H9 (cell line): ENCODE measurements at regions not wholly inside any gene's neighbourhood (a gene's known extent, or its start where the extent isn't known, plus 50 kb on each side); places are given as distances from the start of the nearest gene placed in this dataset.

Source experiments
- DNase-seq: peaks from one replicate; pipeline ENCODE4 v3.0.0-alpha.2; 2017
- H2AFZ ChIP-seq: one replicate; pipeline ENCODE4 v1.6.1; 2013; ENCODE audit warnings: mild to moderate bottlenecking, low read length, control low read depth, moderate library complexity
- H2AK5ac ChIP-seq: 2 replicates; pipeline ENCODE4 v1.6.1; 2013; ENCODE audit warnings: low read length, control low read depth, mixed read lengths; ENCODE audit not compliant: insufficient read length
- H2BK120ac ChIP-seq: one replicate; pipeline ENCODE4 v1.6.1; 2013; ENCODE audit warnings: low read depth, mild to moderate bottlenecking, low read length, control low read depth, inconsistent platforms; ENCODE audit not compliant: poor library complexity, severe bottlenecking
- H2BK12ac ChIP-seq: 2 replicates; pipeline ENCODE4 v1.6.1; 2013; ENCODE audit warnings: low read length, control low read depth, mixed read lengths, low read depth; ENCODE audit not compliant: insufficient read length
- H2BK15ac ChIP-seq: 2 replicates; pipeline ENCODE4 v1.6.1; 2013; ENCODE audit warnings: low read depth, low read length, control low read depth
- H2BK20ac ChIP-seq: one replicate; pipeline ENCODE4 v1.6.1; 2013; ENCODE audit warnings: low read depth, mild to moderate bottlenecking, low read length, control low read depth, inconsistent platforms; ENCODE audit not compliant: poor library complexity, severe bottlenecking
- H2BK5ac ChIP-seq: 2 replicates; pipeline ENCODE4 v1.6.1; 2013; ENCODE audit warnings: low read length, control low read depth, mixed read lengths; ENCODE audit not compliant: insufficient read length
- H3K14ac ChIP-seq: 2 replicates; pipeline ENCODE4 v1.6.1; 2013; ENCODE audit warnings: low read length, control low read depth; ENCODE audit not compliant: insufficient read depth
- H3K18ac ChIP-seq: 2 replicates; pipeline ENCODE4 v1.6.1; 2013; ENCODE audit warnings: low read depth, mild to moderate bottlenecking, mixed read lengths, low read length, control low read depth; ENCODE audit not compliant: insufficient read length
- H3K23ac ChIP-seq: 2 replicates; pipeline ENCODE4 v1.6.1; 2013; ENCODE audit warnings: low read length, control low read depth, mixed read lengths, low read depth; ENCODE audit not compliant: insufficient read length
- H3K23me2 ChIP-seq: 2 replicates; pipeline ENCODE4 v1.6.1; 2013; ENCODE audit warnings: low read depth, mild to moderate bottlenecking, mixed read lengths, low read length, control low read depth; ENCODE audit not compliant: insufficient read length, poor library complexity, severe bottlenecking
- H3K27ac ChIP-seq: 2 replicates; pipeline ENCODE4 v1.5.1; 2013; ENCODE audit warnings: low read length, control low read depth, mixed read lengths, low read depth; ENCODE audit not compliant: insufficient read length
- H3K27me3 ChIP-seq: 2 replicates; pipeline ENCODE4 v1.6.1; 2013; ENCODE audit warnings: low read length, control low read depth, inconsistent platforms; ENCODE audit not compliant: insufficient read depth
- H3K4ac ChIP-seq: 2 replicates; pipeline ENCODE4 v1.6.1; 2013; ENCODE audit warnings: low read depth, mild to moderate bottlenecking, control low read depth, inconsistent platforms, low read length, moderate library complexity
- H3K4me1 ChIP-seq: 2 replicates; pipeline ENCODE4 v1.6.1; 2013; ENCODE audit warnings: low read length, control low read depth, inconsistent platforms; ENCODE audit not compliant: insufficient read depth
- H3K4me2 ChIP-seq: 2 replicates; pipeline ENCODE4 v1.6.1; 2013; ENCODE audit warnings: low read length, control low read depth, mixed read lengths; ENCODE audit not compliant: insufficient read length, insufficient read depth
- H3K56ac ChIP-seq: 2 replicates; pipeline ENCODE4 v1.6.1; 2013; ENCODE audit warnings: low read depth, mild to moderate bottlenecking, mixed read lengths, low read length, control low read depth; ENCODE audit not compliant: insufficient read length
- H3K79me1 ChIP-seq: 2 replicates; pipeline ENCODE4 v1.6.1; 2013; ENCODE audit warnings: low read depth, mild to moderate bottlenecking, moderate library complexity, low read length, control low read depth, inconsistent platforms; ENCODE audit not compliant: insufficient read depth, poor library complexity, severe bottlenecking
- H3K79me2 ChIP-seq: 2 replicates; pipeline ENCODE4 v1.6.1; 2013; ENCODE audit warnings: low read length, control low read depth, inconsistent platforms; ENCODE audit not compliant: insufficient read depth
- H3K9ac ChIP-seq: 2 replicates; pipeline ENCODE4 v1.6.1; 2013; ENCODE audit warnings: low read length, control low read depth, mixed read lengths; ENCODE audit not compliant: insufficient read length; ENCODE audit errors: extremely low read depth
- H3K9me3 ChIP-seq: one replicate; pipeline ENCODE4 v1.6.1; 2013; ENCODE audit warnings: low read depth, low read length, inconsistent platforms; ENCODE audit not compliant: control insufficient read depth
- H3T11ph ChIP-seq: one replicate; pipeline ENCODE4 v1.6.1; 2013; ENCODE audit warnings: mild to moderate bottlenecking, low read length, control low read depth, inconsistent platforms
- H4K20me1 ChIP-seq: one replicate; pipeline ENCODE4 v1.6.1; 2013; ENCODE audit not compliant: control insufficient read depth, insufficient read length, insufficient read depth
- H4K5ac ChIP-seq: 2 replicates; pipeline ENCODE4 v1.6.1; 2013; ENCODE audit warnings: low read depth, mild to moderate bottlenecking, mixed read lengths, low read length, control low read depth; ENCODE audit not compliant: insufficient read length
- H4K8ac ChIP-seq: replicated peaks from 2 replicates; pipeline ENCODE4 v1.6.1; 2013; ENCODE audit warnings: low read length, control low read depth, mixed read lengths, low read depth; ENCODE audit not compliant: insufficient read length
- H4K91ac ChIP-seq: 2 replicates; pipeline ENCODE4 v1.6.1; 2013; ENCODE audit warnings: low read depth, mild to moderate bottlenecking, moderate library complexity, mixed read lengths, low read length, control low read depth; ENCODE audit not compliant: insufficient read length
- H3K27ac Mint-ChIP-seq, 3 experiments: 2 replicates in 2 of 3; 3 replicates in 1 of 3; pipeline ENCODE4 v1.8.0; 2020 to 2021; ENCODE audit warnings: mixed read lengths in 3 of 3, mild to moderate bottlenecking in 1 of 3, moderate library complexity in 1 of 3
- H3K27me3 Mint-ChIP-seq: 2 replicates; pipeline ENCODE4 v1.8.0; 2021; ENCODE audit warnings: low read depth, mild to moderate bottlenecking, moderate library complexity, mixed read lengths
- H3K36me3 Mint-ChIP-seq, 3 experiments: 2 replicates in 2 of 3; 3 replicates in 1 of 3; pipeline ENCODE4 v1.8.0; 2020 to 2021; ENCODE audit warnings: low read depth in 3 of 3, mixed read lengths in 3 of 3; ENCODE audit not compliant: insufficient read depth in 1 of 3
- H3K4me1 Mint-ChIP-seq, 2 experiments: 2 replicates each; pipeline ENCODE4 v1.8.0; 2020; ENCODE audit warnings: mixed read lengths in 2 of 2
- H3K4me3 Mint-ChIP-seq, 2 experiments: 2 replicates in 1 of 2; 3 replicates in 1 of 2; pipeline ENCODE4 v1.8.0; 2020 to 2021; ENCODE audit warnings: mild to moderate bottlenecking in 2 of 2, mixed read lengths in 2 of 2, moderate library complexity in 1 of 2
- H3K9me3 Mint-ChIP-seq, 2 experiments: 2 replicates in 1 of 2; 3 replicates in 1 of 2; pipeline ENCODE4 v1.8.0; 2020; ENCODE audit warnings: mild to moderate bottlenecking in 2 of 2, mixed read lengths in 2 of 2, moderate library complexity in 1 of 2
- WGBS: extraction: QIAGEN DNeasy Blood & Tissue Kit; methylation state at CpG from one replicate; pipeline ENCODE4 v1.1.7; 2013; ENCODE audit warnings: missing lambda C conversion rate, low lambda C conversion rate, mixed read lengths; ENCODE audit not compliant: insufficient read length; ENCODE audit errors: extremely low coverage; 5-methylcytosine and 5-hydroxymethylcytosine counted together
- TF ChIP-seq, protein P1 (sequence below): fragments of 200-600 bp; sonication (generic); conservative IDR thresholded peaks from 3 replicates; pipeline ENCODE4 v1.8.0; 2021; ENCODE audit warnings: antibody characterized with exemption, mild to moderate bottlenecking

DNA sequence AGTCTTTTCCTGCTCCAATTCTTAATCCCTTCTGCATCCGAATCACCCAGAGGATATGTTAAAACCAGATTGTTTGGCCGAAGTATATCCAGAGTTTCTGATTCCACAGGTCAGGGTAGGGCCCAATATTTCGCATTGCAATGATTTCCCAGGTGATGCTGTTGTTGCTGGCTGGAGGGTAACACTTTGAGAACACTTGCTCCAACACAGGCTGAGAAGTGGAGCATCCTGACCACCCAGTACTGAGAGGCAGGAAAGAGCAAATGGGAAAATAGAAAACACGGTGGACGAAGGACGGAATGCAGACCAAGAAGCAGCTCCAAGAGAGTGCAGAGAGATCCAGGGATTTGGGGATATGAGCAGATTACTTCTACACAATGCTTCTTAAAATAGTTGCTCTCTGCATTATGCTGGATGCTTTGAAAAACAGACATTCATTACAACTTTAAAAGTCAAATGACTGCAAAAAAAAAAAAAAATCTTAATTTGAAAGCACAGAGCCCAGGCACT, 362.2 kb upstream of the SLC14A2 start:
- no peak overlapping the region for H3K27ac ChIP-seq
- no peak overlapping the region for H3K18ac ChIP-seq
- no peak overlapping the region for H3K4me2 ChIP-seq
- H3K14ac ChIP-seq, result no peak overlapping the region
- H3K23ac ChIP-seq, result no peak overlapping the region
- H2BK12ac ChIP-seq, result no peak overlapping the region
- H4K91ac ChIP-seq, result no peak overlapping the region
- TF ChIP-seq, protein P1, sequence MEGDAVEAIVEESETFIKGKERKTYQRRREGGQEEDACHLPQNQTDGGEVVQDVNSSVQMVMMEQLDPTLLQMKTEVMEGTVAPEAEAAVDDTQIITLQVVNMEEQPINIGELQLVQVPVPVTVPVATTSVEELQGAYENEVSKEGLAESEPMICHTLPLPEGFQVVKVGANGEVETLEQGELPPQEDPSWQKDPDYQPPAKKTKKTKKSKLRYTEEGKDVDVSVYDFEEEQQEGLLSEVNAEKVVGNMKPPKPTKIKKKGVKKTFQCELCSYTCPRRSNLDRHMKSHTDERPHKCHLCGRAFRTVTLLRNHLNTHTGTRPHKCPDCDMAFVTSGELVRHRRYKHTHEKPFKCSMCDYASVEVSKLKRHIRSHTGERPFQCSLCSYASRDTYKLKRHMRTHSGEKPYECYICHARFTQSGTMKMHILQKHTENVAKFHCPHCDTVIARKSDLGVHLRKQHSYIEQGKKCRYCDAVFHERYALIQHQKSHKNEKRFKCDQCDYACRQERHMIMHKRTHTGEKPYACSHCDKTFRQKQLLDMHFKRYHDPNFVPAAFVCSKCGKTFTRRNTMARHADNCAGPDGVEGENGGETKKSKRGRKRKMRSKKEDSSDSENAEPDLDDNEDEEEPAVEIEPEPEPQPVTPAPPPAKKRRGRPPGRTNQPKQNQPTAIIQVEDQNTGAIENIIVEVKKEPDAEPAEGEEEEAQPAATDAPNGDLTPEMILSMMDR, result no peak
- no peaks in the 10 kb centered on the region for H3K4me1 ChIP-seq
- Mint-ChIP-seq H3K9me3 (no peaks in the 10 kb centered on the region; a peak in 1 of 5 replicates), H3K4me1 (peaks cover 7 to 9% of the 10 kb centered on the region in 2 experiments), H3K4me3 (no peak overlapping the region), H3K36me3 (no peaks in the 10 kb centered on the region), H3K27ac (no peak overlapping the region), H3K27me3 (no peaks in the 10 kb centered on the region)
- no peaks in the 10 kb centered on the region for H4K20me1 ChIP-seq
- no peak overlapping the region for H2AK5ac ChIP-seq
- no peaks in the 10 kb centered on the region for H3K27me3 ChIP-seq
- no peak overlapping the region for H2BK20ac ChIP-seq
- no peaks in the 10 kb centered on the region for H3K9me3 ChIP-seq
- no peak overlapping the region for H3K56ac ChIP-seq
- H2BK5ac ChIP-seq, result no peak overlapping the region
- H4K5ac ChIP-seq, result no peak overlapping the region
- no peak for DNase-seq
- WGBS, result no CpG with 5 or more reads among the region's 6 CpGs
- no peaks in the 10 kb centered on the region for H3K79me2 ChIP-seq
- H3K9ac ChIP-seq, result no peak overlapping the region
- H3K4ac ChIP-seq, result no peak overlapping the region
- no peak overlapping the region for H4K8ac ChIP-seq
- no peak overlapping the region for H2AFZ ChIP-seq
- no peak overlapping the region for H2BK120ac ChIP-seq
- no peak overlapping the region for H2BK15ac ChIP-seq
- H3K23me2 ChIP-seq, result no peaks in the 10 kb centered on the region
- no peaks in the 10 kb centered on the region for H3K79me1 ChIP-seq
- H3T11ph ChIP-seq, result no peak overlapping the region
